DND-41 (cell line): ENCODE measurements at regions not wholly inside any gene's neighbourhood (a gene's known extent, or its start where the extent isn't known, plus 50 kb on each side); places are given as distances from the start of the nearest gene placed in this dataset.

ENCODE experiments used
- ATAC-seq: fragments of 200-7000 bp; cut with Tn5 transposase; 3 replicates; pipeline ENCODE4 v1.9.1; 2021; ENCODE audit warnings: low read depth; ENCODE audit not compliant: insufficient read depth
- DNase-seq: peaks from one replicate; pipeline ENCODE4 v3.0.0-alpha.2; 2020
- H2AFZ ChIP-seq: 2 replicates; pipeline ENCODE4 v1.6.0; 2012; ENCODE audit warnings: low read depth, low read length
- H3K27ac ChIP-seq: 2 replicates; pipeline ENCODE4 v1.5.1; 2012; ENCODE audit warnings: low read length, inconsistent platforms
- H3K27me3 ChIP-seq: fragments of 200-600 bp; sonication (generic); 2 replicates; pipeline ENCODE4 v1.6.0; 2012; ENCODE audit warnings: low read length, mild to moderate bottlenecking, inconsistent platforms; ENCODE audit not compliant: insufficient read depth, poor library complexity
- H3K36me3 ChIP-seq: 2 replicates; pipeline ENCODE4 v1.5.1; 2012; ENCODE audit warnings: low read length, inconsistent platforms; ENCODE audit not compliant: insufficient read depth
- H3K4me1 ChIP-seq: 2 replicates; pipeline ENCODE4 v1.5.1; 2012; ENCODE audit warnings: mild to moderate bottlenecking, low read length; ENCODE audit not compliant: insufficient read depth
- H3K4me2 ChIP-seq: 2 replicates; pipeline ENCODE4 v1.6.0; 2012; ENCODE audit warnings: mild to moderate bottlenecking, moderate library complexity, low read length, inconsistent platforms; ENCODE audit not compliant: insufficient read depth
- H3K4me3 ChIP-seq, 2 experiments: fragments of 200-600 bp in 1 of 2; shearing (Covaris generic) in 1 of 2; 2 replicates each; pipeline ENCODE4 v1.5.1; 2012 to 2016; ENCODE audit warnings: inconsistent platforms in 2 of 2, low read length in 2 of 2, mild to moderate bottlenecking in 2 of 2, low read depth in 1 of 2, moderate library complexity in 1 of 2
- H3K79me2 ChIP-seq: 2 replicates; pipeline ENCODE4 v1.6.0; 2012; ENCODE audit warnings: low read length, inconsistent platforms; ENCODE audit not compliant: insufficient read depth
- H3K9ac ChIP-seq: 2 replicates; pipeline ENCODE4 v1.6.0; 2012; ENCODE audit warnings: low read depth, mild to moderate bottlenecking, inconsistent platforms, low read length, moderate library complexity
- H3K9me3 ChIP-seq: 2 replicates; pipeline ENCODE4 v1.5.1; 2012; ENCODE audit warnings: low read length, moderate library complexity, mild to moderate bottlenecking, inconsistent platforms; ENCODE audit not compliant: insufficient read depth, severe bottlenecking
- H4K20me1 ChIP-seq: 2 replicates; pipeline ENCODE4 v1.6.0; 2012; ENCODE audit warnings: low read length; ENCODE audit not compliant: insufficient read depth
- CTCF ChIP-seq: IDR thresholded peaks from 2 replicates; pipeline ENCODE4 v1.5.1; 2012; ENCODE audit warnings: borderline replicate concordance, low read length, moderate library complexity, mild to moderate bottlenecking; ENCODE audit not compliant: poor library complexity, severe bottlenecking; ENCODE audit errors: extremely low read depth
- EZH2 ChIP-seq: IDR thresholded peaks from 3 replicates; pipeline ENCODE4 v1.6.1; 2012; ENCODE audit warnings: borderline replicate concordance, low read depth, mild to moderate bottlenecking, moderate library complexity, low read length, inconsistent platforms; ENCODE audit not compliant: severe bottlenecking

GRCh38 chr20:60565551-60565950 is 607.3 kb downstream of the CDH26 start:
- Histone ChIP-seq H3K27ac (no peak overlapping the region), H3K79me2 (no peaks in the 10 kb centered on the region), H3K27me3 (no peaks in the 10 kb centered on the region), H2AFZ (no peak overlapping the region), H3K9me3 (no peaks in the 10 kb centered on the region), H4K20me1 (no peaks in the 10 kb centered on the region), H3K4me2 (no peak overlapping the region), H3K4me3 (no peak overlapping the region), H3K4me1 (no peaks in the 10 kb centered on the region), H3K9ac (no peak overlapping the region), H3K36me3 (no peaks in the 10 kb centered on the region)
- DNase-seq (no peak), ATAC-seq (no peak)
- TF ChIP-seq CTCF (no peak), EZH2 (no peak)

DNA sequence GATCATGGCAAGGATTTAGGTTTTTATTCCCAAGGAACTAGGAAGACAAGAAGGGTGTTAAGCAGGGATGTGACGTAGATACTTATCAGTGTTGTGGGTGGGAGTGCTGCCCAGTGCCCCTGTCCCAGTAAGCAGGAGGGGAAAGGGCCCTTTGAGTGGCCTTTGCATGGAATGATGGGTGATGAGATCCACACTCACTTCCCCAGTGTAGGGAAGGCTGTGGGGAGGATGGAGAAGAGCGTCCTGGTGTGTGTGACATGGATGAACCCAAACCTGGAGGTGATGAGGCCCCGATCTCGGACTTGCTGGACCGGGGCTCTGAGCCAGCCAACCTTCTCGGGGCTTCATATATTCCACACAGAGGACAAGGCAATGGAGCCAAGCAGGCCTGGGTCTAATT is 610.9 kb downstream of the CDH26 start:
- H3K27ac ChIP-seq = no peak overlapping the region
- no peak overlapping the region for H3K4me2 ChIP-seq
- DNase-seq = no peak
- H4K20me1 ChIP-seq = no peaks in the 10 kb centered on the region
- no peak overlapping the region for H3K9ac ChIP-seq
- no peaks in the 10 kb centered on the region for H3K27me3 ChIP-seq
- no peak for ATAC-seq
- no peaks in the 10 kb centered on the region for H3K9me3 ChIP-seq
- no peak for TF ChIP-seq CTCF
- no peak overlapping the region for H3K4me3 ChIP-seq
- H2AFZ ChIP-seq = no peak overlapping the region
- no peaks in the 10 kb centered on the region for H3K4me1 ChIP-seq
- H3K36me3 ChIP-seq = no peaks in the 10 kb centered on the region
- no peaks in the 10 kb centered on the region for H3K79me2 ChIP-seq

GRCh38 chr20:60570481-60571277 is 612.5 kb downstream of the CDH26 start:
- H3K27ac ChIP-seq = no peak overlapping the region
- no peaks in the 10 kb centered on the region for H3K27me3 ChIP-seq
- no peaks in the 10 kb centered on the region for H3K9me3 ChIP-seq
- H3K36me3 ChIP-seq = no peaks in the 10 kb centered on the region
- no peaks in the 10 kb centered on the region for H4K20me1 ChIP-seq
- H3K79me2 ChIP-seq = no peaks in the 10 kb centered on the region
- no peak for ATAC-seq
- no peak overlapping the region for H3K4me2 ChIP-seq
- H3K9ac ChIP-seq = no peak overlapping the region
- DNase-seq = no peak
- TF ChIP-seq CTCF (no peak), EZH2 (no peak)
- H3K4me1 ChIP-seq = no peaks in the 10 kb centered on the region
- no peak overlapping the region for H3K4me3 ChIP-seq
- no peak overlapping the region for H2AFZ ChIP-seq
